A673 (cell line): ENCODE measurements at regions not wholly inside any gene's neighbourhood (a gene's known extent, or its start where the extent isn't known, plus 50 kb on each side); places are given as distances from the start of the nearest gene placed in this dataset.

Experiments used
- CTCF ChIP-seq: fragments of 300-800, 200-600 bp; sonication (generic); conservative IDR thresholded peaks from 2 replicates; pipeline ENCODE4 v1.5.1; 2017; ENCODE audit warnings: low read depth, mild to moderate bottlenecking, antibody characterized with exemption, low read length, moderate library complexity, mixed read lengths
- EZH2 ChIP-seq: fragments of 200-600 bp; sonication (generic); IDR thresholded peaks from 2 replicates; pipeline ENCODE4 v1.6.1; 2017; ENCODE audit warnings: borderline replicate concordance, low read depth, mild to moderate bottlenecking, mixed read lengths, antibody characterized with exemption, low read length; ENCODE audit not compliant: poor library complexity, severe bottlenecking

DNA sequence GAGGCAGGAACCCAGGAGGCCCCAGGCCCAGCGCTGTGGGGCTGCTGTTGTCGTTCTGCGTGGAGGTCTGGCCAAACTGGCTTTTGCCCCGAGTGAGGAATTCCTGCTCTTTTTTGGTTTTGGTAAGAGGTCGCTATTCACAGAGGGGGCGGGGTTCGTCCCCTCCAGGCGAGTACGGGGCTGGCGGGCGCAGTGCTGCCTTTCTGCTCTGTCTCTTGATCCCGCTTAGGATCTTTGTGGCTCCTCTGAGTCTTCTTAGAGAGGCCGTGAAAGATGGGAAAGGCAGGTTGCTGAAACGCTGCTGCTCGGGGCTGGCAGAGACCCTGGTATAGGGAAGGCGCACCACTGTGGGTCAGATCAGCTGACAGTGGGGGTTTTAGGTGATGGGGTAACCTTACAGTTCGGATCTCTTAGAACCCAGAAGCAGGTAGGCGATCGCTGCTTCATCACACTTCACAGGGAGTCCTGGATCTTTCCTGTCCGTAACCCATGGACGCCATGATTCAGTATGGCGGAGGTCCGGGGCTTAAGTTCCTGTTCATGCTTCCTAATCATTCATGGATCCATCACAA lies 136.7 kb downstream of the KIF20B start:
- TF ChIP-seq CTCF (no peak), EZH2 (no peak)
